ENCODE measurements at regions not wholly inside any gene's neighbourhood (a gene's known extent, or its start where the extent isn't known, plus 50 kb on each side); places are given as distances from the start of the nearest gene placed in this dataset.

DNA sequence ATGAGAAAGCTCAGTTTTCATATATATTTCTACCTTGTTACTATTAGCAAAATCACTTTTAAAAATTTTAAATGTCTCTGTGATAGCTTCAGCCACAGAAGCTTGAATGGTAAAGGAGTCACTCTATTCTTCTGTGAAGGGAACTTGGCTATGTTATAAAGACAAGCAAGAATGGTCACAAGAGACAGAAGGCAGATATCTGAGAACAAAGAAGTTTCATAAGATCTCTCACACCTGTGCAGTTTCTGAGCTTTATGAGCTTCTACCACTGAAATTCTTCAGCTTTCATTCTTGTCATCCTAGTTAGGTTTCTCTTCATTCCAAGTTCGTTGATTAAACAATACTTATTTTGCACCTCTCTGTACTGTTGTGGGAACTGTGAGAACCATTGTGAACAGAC, 853.4 kb downstream of the IGSF11 start:
- DNase-seq (ENCODE audit: low spot score): no peak
- TF ChIP-seq, protein P1, sequence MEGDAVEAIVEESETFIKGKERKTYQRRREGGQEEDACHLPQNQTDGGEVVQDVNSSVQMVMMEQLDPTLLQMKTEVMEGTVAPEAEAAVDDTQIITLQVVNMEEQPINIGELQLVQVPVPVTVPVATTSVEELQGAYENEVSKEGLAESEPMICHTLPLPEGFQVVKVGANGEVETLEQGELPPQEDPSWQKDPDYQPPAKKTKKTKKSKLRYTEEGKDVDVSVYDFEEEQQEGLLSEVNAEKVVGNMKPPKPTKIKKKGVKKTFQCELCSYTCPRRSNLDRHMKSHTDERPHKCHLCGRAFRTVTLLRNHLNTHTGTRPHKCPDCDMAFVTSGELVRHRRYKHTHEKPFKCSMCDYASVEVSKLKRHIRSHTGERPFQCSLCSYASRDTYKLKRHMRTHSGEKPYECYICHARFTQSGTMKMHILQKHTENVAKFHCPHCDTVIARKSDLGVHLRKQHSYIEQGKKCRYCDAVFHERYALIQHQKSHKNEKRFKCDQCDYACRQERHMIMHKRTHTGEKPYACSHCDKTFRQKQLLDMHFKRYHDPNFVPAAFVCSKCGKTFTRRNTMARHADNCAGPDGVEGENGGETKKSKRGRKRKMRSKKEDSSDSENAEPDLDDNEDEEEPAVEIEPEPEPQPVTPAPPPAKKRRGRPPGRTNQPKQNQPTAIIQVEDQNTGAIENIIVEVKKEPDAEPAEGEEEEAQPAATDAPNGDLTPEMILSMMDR (IDR thresholded peaks at IDR 0.05): no peak

DNA sequence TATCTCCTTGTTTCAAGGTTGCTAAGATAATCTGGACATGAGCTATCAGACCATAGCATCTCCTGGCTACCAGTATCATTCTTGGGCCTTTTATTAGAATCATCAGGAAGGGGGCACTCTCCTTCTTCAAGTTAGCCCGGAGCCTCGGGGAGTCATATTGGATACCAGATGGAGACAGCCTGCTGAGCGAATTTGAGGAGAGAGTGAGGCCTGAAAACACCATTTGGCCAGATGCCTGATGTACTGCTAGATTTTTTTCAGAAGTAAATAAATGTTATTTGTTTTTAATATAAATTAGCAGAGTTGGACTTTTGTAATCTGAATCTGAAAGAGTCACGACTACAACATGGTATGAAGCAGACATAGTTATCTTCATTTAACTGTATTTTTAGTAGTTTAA, 848.6 kb downstream of the IGSF11 start:
- Histone ChIP-seq H3K27ac (no peak overlapping the region), H3K4me3 (no peak overlapping the region)
- DNase-seq (ENCODE audit: low spot score): no peak
- TF ChIP-seq, protein P1 (IDR thresholded peaks at IDR 0.05): no peak

More for the DNA sequence above, 853.4 kb downstream of the IGSF11 start:
- Histone ChIP-seq H3K4me3 (no peak overlapping the region), H3K27ac (no peak overlapping the region)

DNA sequence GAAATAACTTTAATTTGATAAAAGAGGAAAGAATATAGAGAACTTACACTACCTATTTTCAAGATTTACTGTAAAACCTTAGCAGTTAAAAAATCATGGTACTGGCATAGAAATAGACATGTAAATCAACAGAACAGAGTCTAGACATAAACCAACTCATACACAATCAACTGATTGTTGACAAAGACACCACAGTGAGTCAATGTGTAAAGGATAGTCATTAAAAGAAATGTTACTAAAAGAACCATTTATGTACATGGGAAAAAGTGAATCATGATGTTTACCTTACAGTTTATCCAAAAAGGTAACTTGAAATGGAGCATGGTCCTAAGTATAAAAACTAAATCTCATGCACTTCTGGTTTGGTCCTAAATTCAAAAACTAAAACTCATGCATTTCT, 847.4 kb downstream of the IGSF11 start:
- no peak for DNase-seq (ENCODE audit: low spot score)
- no peak overlapping the region for H3K27ac ChIP-seq
- TF ChIP-seq, protein P1 (IDR thresholded peaks at IDR 0.05): no peak

DNA sequence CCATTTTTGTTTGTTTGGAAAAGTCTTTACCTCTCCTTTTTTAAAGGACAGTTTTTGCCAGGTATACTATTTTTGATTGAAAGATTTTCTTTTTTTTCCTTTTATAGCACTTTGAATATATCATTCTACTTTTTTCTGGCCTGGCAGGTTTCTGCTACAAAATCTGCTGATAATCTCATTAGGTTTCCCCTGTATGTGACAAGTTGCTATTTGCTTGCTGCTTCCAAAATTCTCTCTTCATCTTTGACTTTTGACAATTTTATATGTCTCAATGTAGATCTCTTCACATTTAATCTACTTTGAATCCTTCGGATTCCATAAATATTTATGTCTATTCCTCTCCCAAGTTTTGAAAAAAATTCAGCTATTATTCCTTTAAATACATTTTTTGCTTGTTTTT, 838.5 kb downstream of the IGSF11 start:
- TF ChIP-seq, protein P1 (IDR thresholded peaks at IDR 0.05): no peak
- Histone ChIP-seq H3K4me3 (no peak overlapping the region), H3K27ac (no peak overlapping the region)
- DNase-seq (ENCODE audit: low spot score): no peak

More for the DNA sequence above, 847.4 kb downstream of the IGSF11 start:
- H3K4me3 ChIP-seq: no peak overlapping the region

DNA sequence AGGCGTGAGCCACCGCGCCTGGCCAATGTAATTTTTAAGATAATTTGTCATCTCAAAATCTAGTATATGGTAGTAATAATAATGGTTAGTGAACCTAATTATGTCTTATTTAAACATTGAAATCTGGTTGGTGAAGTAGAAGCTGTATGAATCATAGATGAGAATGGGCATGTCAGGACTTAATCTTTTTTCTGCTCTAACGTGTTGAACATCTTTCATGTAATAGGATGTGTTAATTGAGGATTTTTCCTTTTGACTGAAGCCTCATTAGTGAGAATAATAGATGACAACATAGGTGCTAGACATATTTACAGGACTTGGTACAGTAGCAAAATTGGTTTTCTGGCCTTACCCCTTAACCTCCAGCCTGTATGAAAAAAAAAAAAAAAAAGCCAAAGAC, 835.6 kb downstream of the IGSF11 start:
- TF ChIP-seq, protein P1 (IDR thresholded peaks at IDR 0.05): no peak
- DNase-seq (ENCODE audit: low spot score): no peak
- Histone ChIP-seq H3K27ac (no peak overlapping the region), H3K4me3 (no peak overlapping the region)

DNA sequence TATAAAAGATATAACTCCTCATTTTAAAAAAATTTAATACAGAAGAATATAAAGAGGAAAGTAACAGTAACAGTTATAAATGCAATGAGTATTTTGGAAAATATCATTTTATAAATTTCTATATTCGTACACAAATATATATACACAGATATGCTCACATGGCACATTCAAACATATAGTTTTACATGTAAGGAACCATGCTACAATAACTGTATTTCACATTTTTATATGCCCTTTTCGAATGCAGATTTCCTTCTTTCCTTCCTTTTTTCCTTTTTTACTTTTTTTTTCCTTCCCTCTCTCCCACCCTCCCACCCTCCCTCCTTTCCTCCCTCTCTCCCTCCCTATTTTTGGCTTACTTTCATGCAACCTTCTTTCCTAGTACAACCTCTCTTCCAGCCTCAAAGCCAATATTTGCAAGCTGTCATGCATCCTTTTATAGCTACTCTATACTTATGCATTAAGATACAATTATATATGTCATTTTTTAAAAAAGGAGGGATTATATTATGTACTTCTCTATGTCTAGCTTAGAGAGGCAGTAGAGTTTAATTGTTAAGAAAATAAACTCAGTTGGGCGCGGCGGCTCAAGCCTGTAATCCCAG, 830.5 kb downstream of the IGSF11 start:
- Histone ChIP-seq H3K4me3 (no peak overlapping the region), H3K27ac (no peak overlapping the region)
- TF ChIP-seq, protein P1 (IDR thresholded peaks at IDR 0.05): no peak
- DNase-seq (ENCODE audit: low spot score): no peak

DNA sequence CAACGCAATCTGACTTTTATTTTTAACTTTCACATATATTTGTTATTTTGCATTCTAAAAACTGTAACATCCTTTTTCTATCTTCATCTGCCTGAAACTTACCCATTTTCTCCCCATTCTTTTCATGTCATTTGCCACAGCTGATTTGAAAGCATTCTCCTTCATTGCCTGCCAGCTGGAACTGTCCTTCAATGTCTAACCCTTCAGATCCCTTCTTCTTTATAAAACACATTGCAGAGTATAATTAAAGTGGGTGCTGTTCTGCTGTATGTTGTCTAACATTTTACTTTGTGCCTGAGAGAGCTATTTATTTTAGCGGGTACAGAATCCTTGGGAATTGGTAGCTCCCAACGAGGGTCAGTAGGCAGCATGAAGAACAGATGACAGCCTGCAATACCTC, 827.4 kb downstream of the IGSF11 start:
- Histone ChIP-seq H3K4me3 (no peak overlapping the region), H3K27ac (no peak overlapping the region)
- TF ChIP-seq, protein P1 (IDR thresholded peaks at IDR 0.05): no peak
- no peak for DNase-seq (ENCODE audit: low spot score)

Data from coronary artery (tissue), 2 donors.